ENCODE measurements at regions not wholly inside any gene's neighbourhood (a gene's known extent, or its start where the extent isn't known, plus 50 kb on each side); places are given as distances from the start of the nearest gene placed in this dataset.
"Not testable (repeated sequence)": the region's sequence is repeated elsewhere in the genome, so short reads cannot be mapped to it uniquely, and the experiment has no call there.

- no peak for TF ChIP-seq ZNF331 (CRISPR knock-in tag; IDR thresholded peaks at IDR 0.05; ENCODE audit: low read depth)
- no peak for TF ChIP-seq EZH2phosphoT487 (IDR thresholded peaks at IDR 0.05; ENCODE audit: unreplicated experiment)
Observed at GRCh38 chr3:191026746-191027145, 164.3 kb upstream of the GMNC start (continued).

- no peaks in the 10 kb centered on the region for H3K4me1 ChIP-seq (ENCODE audit: insufficient read depth)
- no peaks in the 10 kb centered on the region; the same call in 1 of the 2 replicates for H3K9me2 ChIP-seq (ENCODE audit: insufficient read depth)
- Mint-ChIP-seq H3K9me3 (no peaks in the 10 kb centered on the region), H3K4me1 (no peaks in the 10 kb centered on the region; the same call in 2 of the 3 replicates), H3K27me3 (ENCODE audit: insufficient read depth, low read depth, poor library complexity) (peaks cover 3% of the 10 kb centered on the region), H3K4me3 (no peak overlapping the region), H3K36me3 (ENCODE audit: low read depth) (no peaks in the 10 kb centered on the region), H3K27ac (no peak overlapping the region)
- H3K79me2 ChIP-seq (replicated peaks; ENCODE audit: insufficient read depth), result no peaks in the 10 kb centered on the region
- H3K36me3 ChIP-seq (ENCODE audit: insufficient read depth), result no peaks in the 10 kb centered on the region
- ATAC-seq, result no peak
- no peak overlapping the region for H3K4me2 ChIP-seq
- H2AFZ ChIP-seq, result no peak overlapping the region
- no peak for DNase-seq (ENCODE audit: low spot score)
- H4K20me1 ChIP-seq (replicated peaks; ENCODE audit: insufficient read depth), result no peaks in the 10 kb centered on the region; the same call in 1 of the 2 replicates
- H3K27me3 ChIP-seq (ENCODE audit: insufficient read depth), result no peaks in the 10 kb centered on the region
- no peaks in the 10 kb centered on the region for H3F3A ChIP-seq (replicated peaks; ENCODE audit: low read depth)
- H3K27ac ChIP-seq (ENCODE audit: low read depth), result no peak overlapping the region
- H3K4me3 ChIP-seq, result no peak overlapping the region
- TF ChIP-seq STAT1 (IDR thresholded peaks at IDR 0.05; ENCODE audit: unreplicated experiment) (no peak), ZNF331 (CRISPR knock-in tag; IDR thresholded peaks at IDR 0.05; ENCODE audit: low read depth) (no peak), JUNB (IDR thresholded peaks at IDR 0.05; ENCODE audit: unreplicated experiment) (no peak), ZNF114 (CRISPR knock-in tag; IDR thresholded peaks at IDR 0.05) (no peak), EZH2 (IDR thresholded peaks at IDR 0.05; ENCODE audit: low read depth, unreplicated experiment) (no peak)
Observed at GRCh38 chr3:191020730-191021396, 158.4 kb upstream of the GMNC start.

GRCh38 chr3:191019855-191020254 lies 157.4 kb upstream of the GMNC start:
- Mint-ChIP-seq H3K4me1 (no peaks in the 10 kb centered on the region; the same call in 2 of the 3 replicates), H3K9me3 (no peaks in the 10 kb centered on the region; the same call in 2 of the 3 replicates), H3K36me3 (ENCODE audit: low read depth) (no peaks in the 10 kb centered on the region), H3K27ac (no peak overlapping the region), H3K4me3 (no peak overlapping the region), H3K27me3 (ENCODE audit: insufficient read depth, low read depth, poor library complexity) (peaks cover 3% of the 10 kb centered on the region)
- no peaks in the 10 kb centered on the region for H3K4me1 ChIP-seq (ENCODE audit: insufficient read depth)
- H2AFZ ChIP-seq, result no peak overlapping the region
- no peaks in the 10 kb centered on the region; the same call in 1 of the 2 replicates for H3K9me2 ChIP-seq (ENCODE audit: insufficient read depth)
- H3K79me2 ChIP-seq (replicated peaks; ENCODE audit: insufficient read depth), result no peaks in the 10 kb centered on the region
- no peak overlapping the region for H3K27ac ChIP-seq (ENCODE audit: low read depth)
- H4K20me1 ChIP-seq (replicated peaks; ENCODE audit: insufficient read depth), result no peaks in the 10 kb centered on the region
- H3K27me3 ChIP-seq (ENCODE audit: insufficient read depth), result no peaks in the 10 kb centered on the region
- DNase-seq (ENCODE audit: low spot score) (no peak), ATAC-seq (no peak)
- no peak for TF ChIP-seq EZH2phosphoT487 (IDR thresholded peaks at IDR 0.05; ENCODE audit: unreplicated experiment)
- no peak for TF ChIP-seq CTCF (conservative IDR thresholded peaks at IDR 0.05; ENCODE audit: low read depth in 2 of 2)
- no peak for TF ChIP-seq ZNF331 (CRISPR knock-in tag; IDR thresholded peaks at IDR 0.05; ENCODE audit: low read depth)
- TF ChIP-seq POLR2AphosphoS5 (IDR thresholded peaks at IDR 0.05; ENCODE audit: low read depth), result no peak
- no peak for TF ChIP-seq ZNF114 (CRISPR knock-in tag; IDR thresholded peaks at IDR 0.05)
- TF ChIP-seq, protein P1, sequence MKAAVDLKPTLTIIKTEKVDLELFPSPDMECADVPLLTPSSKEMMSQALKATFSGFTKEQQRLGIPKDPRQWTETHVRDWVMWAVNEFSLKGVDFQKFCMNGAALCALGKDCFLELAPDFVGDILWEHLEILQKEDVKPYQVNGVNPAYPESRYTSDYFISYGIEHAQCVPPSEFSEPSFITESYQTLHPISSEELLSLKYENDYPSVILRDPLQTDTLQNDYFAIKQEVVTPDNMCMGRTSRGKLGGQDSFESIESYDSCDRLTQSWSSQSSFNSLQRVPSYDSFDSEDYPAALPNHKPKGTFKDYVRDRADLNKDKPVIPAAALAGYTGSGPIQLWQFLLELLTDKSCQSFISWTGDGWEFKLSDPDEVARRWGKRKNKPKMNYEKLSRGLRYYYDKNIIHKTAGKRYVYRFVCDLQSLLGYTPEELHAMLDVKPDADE (IDR thresholded peaks at IDR 0.05), result no peak
- TF ChIP-seq CREB1 (CRISPR knock-in tag; IDR thresholded peaks at IDR 0.05; ENCODE audit: low read depth), result no peak
- no peak overlapping the region for H3K4me3 ChIP-seq
- H3K36me3 ChIP-seq (ENCODE audit: insufficient read depth), result no peaks in the 10 kb centered on the region
- H3F3A ChIP-seq (replicated peaks; ENCODE audit: low read depth), result no peaks in the 10 kb centered on the region
- H3K4me2 ChIP-seq, result no peak overlapping the region

DNA sequence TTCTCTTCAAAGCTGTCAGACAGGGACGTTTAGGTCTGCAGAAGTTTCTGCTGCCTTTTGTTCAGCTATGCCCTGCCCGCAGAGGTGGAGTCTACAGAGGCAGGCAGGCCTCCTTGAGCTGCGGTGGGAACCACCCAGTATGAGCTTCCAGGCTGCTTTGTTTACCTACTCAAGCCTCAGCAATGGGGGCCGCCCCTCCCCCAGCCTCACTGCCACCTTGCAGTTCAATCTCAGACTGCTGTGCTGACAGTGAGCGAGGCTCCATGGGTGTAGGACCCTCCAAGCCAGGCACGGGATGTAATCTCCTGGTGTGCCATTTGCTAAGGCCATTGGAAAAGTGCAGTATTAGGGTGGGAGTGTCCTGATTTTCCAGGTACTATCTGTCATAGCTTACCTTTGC lies 153.5 kb upstream of the GMNC start:
- not testable (repeated sequence) for H3K36me3 Mint-ChIP-seq (ENCODE audit: low read depth); DNase-seq (ENCODE audit: low spot score); H3K4me3 Mint-ChIP-seq

More for the DNA sequence above, 153.5 kb upstream of the GMNC start:
- H3K4me1 Mint-ChIP-seq; ATAC-seq; H3K36me3 ChIP-seq (ENCODE audit: insufficient read depth); H3K79me2 ChIP-seq (replicated peaks; ENCODE audit: insufficient read depth); H3K4me1 ChIP-seq (ENCODE audit: insufficient read depth); H3F3A ChIP-seq (replicated peaks; ENCODE audit: low read depth); H3K4me2 ChIP-seq; H3K9me3 Mint-ChIP-seq; H3K4me3 ChIP-seq; H4K20me1 ChIP-seq (replicated peaks; ENCODE audit: insufficient read depth); H3K27me3 ChIP-seq (ENCODE audit: insufficient read depth); H3K27me3 Mint-ChIP-seq (ENCODE audit: insufficient read depth, low read depth, poor library complexity); H3K27ac Mint-ChIP-seq; H2AFZ ChIP-seq; H3K27ac ChIP-seq (ENCODE audit: low read depth); H3K9me2 ChIP-seq (ENCODE audit: insufficient read depth): not testable (repeated sequence)

All from GM23338 (cell line).